ENCODE measurements at regions not wholly inside any gene's neighbourhood (a gene's known extent, or its start where the extent isn't known, plus 50 kb on each side); places are given as distances from the start of the nearest gene placed in this dataset.
"Not testable (repeated sequence)": the region's sequence is repeated elsewhere in the genome, so short reads cannot be mapped to it uniquely, and the experiment has no call there.

- no peaks in the 10 kb centered on the region for H3K4me1 ChIP-seq
- TF ChIP-seq CTCF (IDR thresholded peaks at IDR 0.05) (no peak), POLR2A (IDR thresholded peaks at IDR 0.05) (no peak)
- no peak for DNase-seq
- H3K9me3 ChIP-seq: no peaks in the 10 kb centered on the region
- no peaks in the 10 kb centered on the region for H3K36me3 ChIP-seq
- H3K27me3 ChIP-seq: no peaks in the 10 kb centered on the region
- H3K4me3 ChIP-seq: no peak overlapping the region
- no peak overlapping the region for H3K27ac ChIP-seq
Measured at GRCh38 chr13:21884965-21885567, 214.2 kb downstream of the FGF9 start.

GRCh38 chr13:21885714-21886224, 214.9 kb downstream of the FGF9 start:
- Histone ChIP-seq H3K4me3 (no peak overlapping the region), H3K27ac (no peak overlapping the region), H3K27me3 (no peaks in the 10 kb centered on the region), H3K9me3 (no peaks in the 10 kb centered on the region), H3K4me1 (no peaks in the 10 kb centered on the region), H3K36me3 (no peaks in the 10 kb centered on the region)
- TF ChIP-seq CTCF (IDR thresholded peaks at IDR 0.05) (no peak), POLR2A (IDR thresholded peaks at IDR 0.05) (no peak)
- no peak for DNase-seq

GRCh38 chr13:21889651-21890050, 218.8 kb downstream of the FGF9 start:
- DNase-seq: no peak
- Histone ChIP-seq H3K27ac (no peak overlapping the region), H3K27me3 (no peaks in the 10 kb centered on the region), H3K4me1 (no peaks in the 10 kb centered on the region), H3K4me3 (no peak overlapping the region), H3K9me3 (no peaks in the 10 kb centered on the region), H3K36me3 (no peaks in the 10 kb centered on the region)
- no peak for TF ChIP-seq POLR2A (IDR thresholded peaks at IDR 0.05)
- TF ChIP-seq CTCF (IDR thresholded peaks at IDR 0.05): no peak

GRCh38 chr13:21890220-21890619, 219.3 kb downstream of the FGF9 start:
- H3K4me3 ChIP-seq, DNase-seq, H3K4me1 ChIP-seq, H3K36me3 ChIP-seq, H3K27me3 ChIP-seq, H3K9me3 ChIP-seq, H3K27ac ChIP-seq: not testable (repeated sequence)

- Histone ChIP-seq H3K4me3 (peak overlapping the region in 2 of 4 donors; percentile 12 to 26), H3K36me3 (no peaks in the 10 kb centered on the region), H3K27ac (peak overlapping the region in 3 of 4 donors; percentile 75 to 95 (median 85)), H3K9me3 (no peaks in the 10 kb centered on the region), H3K4me1 (peaks cover 0 to 36% (median 0%) of the 10 kb centered on the region in 4 donors), H3K27me3 (no peaks in the 10 kb centered on the region)
- peak in 2 of 3 donors; percentile 74 to 78 for DNase-seq
- TF ChIP-seq CTCF (IDR thresholded peaks at IDR 0.05) (peak in 3 of 6 experiments; percentile 44 to 55 (median 47)), POLR2A (IDR thresholded peaks at IDR 0.05) (peak; percentile 40 to 50)
Measured at GRCh38 chr13:21894091-21894490, 223.2 kb downstream of the FGF9 start.

GRCh38 chr13:21894703-21895699, 224.1 kb downstream of the FGF9 start:
- TF ChIP-seq CTCF (IDR thresholded peaks at IDR 0.05) (peak in 3 of 6 experiments; percentile 18 to 28 (median 24)), POLR2A (IDR thresholded peaks at IDR 0.05) (peak; percentile 29 to 45)
- Histone ChIP-seq H3K27me3 (no peaks in the 10 kb centered on the region), H3K4me3 (peak overlapping the region in 1 of 4 donors; percentile 12), H3K36me3 (no peaks in the 10 kb centered on the region), H3K4me1 (peaks cover 0 to 38% (median 0%) of the 10 kb centered on the region in 4 donors), H3K9me3 (no peaks in the 10 kb centered on the region), H3K27ac (peak overlapping the region in 3 of 4 donors; percentile 75 to 95 (median 85))
- DNase-seq: peak in 1 of 3 donors; percentile 73
